GM21786 (cell line): ENCODE measurements at regions not wholly inside any gene's neighbourhood (a gene's known extent, or its start where the extent isn't known, plus 50 kb on each side); places are given as distances from the start of the nearest gene placed in this dataset.
A peak's percentile ranks its signal among the peaks of the same experiment; 100 is the strongest.
"Not testable (repeated sequence)": the region's sequence is repeated elsewhere in the genome, so short reads cannot be mapped to it uniquely, and the experiment has no call there.

Source experiments
- ATAC-seq: cut with Tn5 transposase; IDR thresholded peaks from one replicate; pipeline ENCODE4 v1.9.1; 2021; ENCODE audit not compliant: unreplicated experiment

- ATAC-seq: no peak
These were observed 893.4 kb downstream of the DIAPH3 start for GRCh38 chr13:59270327-59270726.

GRCh38 chr13:59274958-59275727 lies 888.6 kb downstream of the DIAPH3 start:
- peak; percentile 80 for ATAC-seq

- ATAC-seq: no peak
These were observed 887.3 kb downstream of the DIAPH3 start for GRCh38 chr13:59276436-59276835.

- no peak for ATAC-seq
These were observed 886.6 kb downstream of the DIAPH3 start for GRCh38 chr13:59277106-59277505.

GRCh38 chr13:59279028-59279427 lies 884.7 kb downstream of the DIAPH3 start:
- ATAC-seq: no peak

GRCh38 chr13:59279576-59279975 lies 884.2 kb downstream of the DIAPH3 start:
- no peak for ATAC-seq

GRCh38 chr13:59280297-59280696 lies 883.4 kb downstream of the DIAPH3 start:
- ATAC-seq: no peak

- no peak for ATAC-seq
These were observed 882.3 kb downstream of the DIAPH3 start for GRCh38 chr13:59281453-59281852.

GRCh38 chr13:59292240-59292639 lies 871.5 kb downstream of the DIAPH3 start:
- ATAC-seq: not testable (repeated sequence)

GRCh38 chr13:59299584-59299983 lies 864.1 kb downstream of the DIAPH3 start:
- ATAC-seq: no peak

GRCh38 chr13:59300355-59301173 lies 863.2 kb downstream of the DIAPH3 start:
- ATAC-seq: no peak

GRCh38 chr13:59301174-59301567 lies 862.6 kb downstream of the DIAPH3 start:
- no peak for ATAC-seq

GRCh38 chr13:59303433-59303832 lies 860.3 kb downstream of the DIAPH3 start:
- ATAC-seq: no peak

- ATAC-seq: no peak
These were observed 859.1 kb downstream of the DIAPH3 start for GRCh38 chr13:59304596-59304995.

- ATAC-seq: no peak
These were observed 857.8 kb downstream of the DIAPH3 start for GRCh38 chr13:59305896-59306295.

GRCh38 chr13:59312776-59313175 lies 851.0 kb downstream of the DIAPH3 start:
- no peak for ATAC-seq

GRCh38 chr13:59318320-59318930 lies 845.3 kb downstream of the DIAPH3 start:
- peak; percentile 66 for ATAC-seq

GRCh38 chr13:59319276-59319675 lies 844.5 kb downstream of the DIAPH3 start:
- ATAC-seq: no peak

GRCh38 chr13:59320021-59320420 lies 843.7 kb downstream of the DIAPH3 start:
- ATAC-seq: no peak

GRCh38 chr13:59324401-59324800 lies 839.3 kb downstream of the DIAPH3 start:
- ATAC-seq: not testable (repeated sequence)

- no peak for ATAC-seq
These were observed 837.0 kb downstream of the DIAPH3 start for GRCh38 chr13:59326717-59327116.

GRCh38 chr13:59330764-59331163 lies 833.0 kb downstream of the DIAPH3 start:
- no peak for ATAC-seq
